ENCODE measurements at regions not wholly inside any gene's neighbourhood (a gene's known extent, or its start where the extent isn't known, plus 50 kb on each side); places are given as distances from the start of the nearest gene placed in this dataset.

- Histone ChIP-seq H3K9ac (ENCODE audit: low read length) (no peak overlapping the region), H3K9me3 (ENCODE audit: low read length) (no peaks in the 10 kb centered on the region), H3K27ac (ENCODE audit: low read depth, low read length) (no peak overlapping the region), H3K4me1 (ENCODE audit: insufficient read depth, low read length) (no peaks in the 10 kb centered on the region), H3K27me3 (ENCODE audit: control insufficient read depth in 1 of 2, insufficient read depth in 2 of 2, low read length in 2 of 2) (no peaks in the 10 kb centered on the region), H3K36me3 (ENCODE audit: insufficient read depth, low read length) (no peaks in the 10 kb centered on the region), H3K4me3 (ENCODE audit: low read depth in 1 of 2, low read length in 2 of 2) (no peak overlapping the region)
Observed at GRCh38 chr10:128361487-128361886, 235.3 kb upstream of the MKI67 start.

GRCh38 chr10:128362514-128362913, 236.3 kb upstream of the MKI67 start:
- no peaks in the 10 kb centered on the region for H3K4me1 ChIP-seq (ENCODE audit: insufficient read depth, low read length)
- H3K36me3 ChIP-seq (ENCODE audit: insufficient read depth, low read length) = no peaks in the 10 kb centered on the region
- no peaks in the 10 kb centered on the region for H3K9me3 ChIP-seq (ENCODE audit: low read length)
- no peak overlapping the region for H3K4me3 ChIP-seq (ENCODE audit: low read depth in 1 of 2, low read length in 2 of 2)
- H3K27me3 ChIP-seq (ENCODE audit: control insufficient read depth in 1 of 2, insufficient read depth in 2 of 2, low read length in 2 of 2) = no peaks in the 10 kb centered on the region
- no peak overlapping the region for H3K27ac ChIP-seq (ENCODE audit: low read depth, low read length)
- H3K9ac ChIP-seq (ENCODE audit: low read length) = no peak overlapping the region

- no peaks in the 10 kb centered on the region for H3K9me3 ChIP-seq (ENCODE audit: low read length)
- H3K4me3 ChIP-seq (ENCODE audit: low read depth in 1 of 2, low read length in 2 of 2) = no peak overlapping the region
- no peak overlapping the region for H3K9ac ChIP-seq (ENCODE audit: low read length)
- H3K27ac ChIP-seq (ENCODE audit: low read depth, low read length) = no peak overlapping the region
- H3K4me1 ChIP-seq (ENCODE audit: insufficient read depth, low read length) = no peaks in the 10 kb centered on the region
- no peaks in the 10 kb centered on the region for H3K27me3 ChIP-seq (ENCODE audit: control insufficient read depth in 1 of 2, insufficient read depth in 2 of 2, low read length in 2 of 2)
- no peaks in the 10 kb centered on the region for H3K36me3 ChIP-seq (ENCODE audit: insufficient read depth, low read length)
Observed at GRCh38 chr10:128364631-128365030, 238.4 kb upstream of the MKI67 start.

DNA sequence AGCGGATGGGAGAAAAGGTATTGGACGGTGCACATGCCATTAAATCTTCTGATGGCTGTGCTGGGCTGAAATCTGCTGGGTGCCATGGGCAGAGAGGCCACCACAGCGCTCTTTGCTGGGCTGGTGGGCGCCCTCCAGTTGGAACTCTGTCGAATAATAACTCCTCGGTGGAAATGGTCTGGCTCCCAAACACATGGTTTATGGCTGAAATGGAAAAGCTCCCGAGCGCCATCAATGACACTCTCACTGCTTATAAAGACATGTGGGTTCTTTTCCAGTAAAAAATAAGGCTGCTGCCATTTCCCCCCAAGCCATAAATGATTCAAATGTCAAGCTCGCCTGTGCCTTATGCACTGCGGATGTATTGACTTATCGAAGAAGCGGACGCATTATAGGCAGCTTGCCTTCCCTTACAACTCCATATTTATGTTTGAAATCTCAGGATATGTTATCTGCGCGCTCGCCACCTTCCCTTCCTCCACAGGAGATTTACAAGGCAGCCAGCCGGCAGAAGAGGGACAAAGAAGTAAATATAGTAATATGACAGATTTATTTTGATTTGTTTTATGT, 239.0 kb upstream of the MKI67 start:
- H3K27ac ChIP-seq (ENCODE audit: low read depth, low read length) = no peak overlapping the region

GRCh38 chr10:128367807-128368206, 241.6 kb upstream of the MKI67 start:
- no peaks in the 10 kb centered on the region for H3K9me3 ChIP-seq (ENCODE audit: low read length)
- H3K4me1 ChIP-seq (ENCODE audit: insufficient read depth, low read length) = no peaks in the 10 kb centered on the region
- H3K36me3 ChIP-seq (ENCODE audit: insufficient read depth, low read length) = no peaks in the 10 kb centered on the region
- no peak overlapping the region for H3K27ac ChIP-seq (ENCODE audit: low read depth, low read length)
- no peaks in the 10 kb centered on the region for H3K27me3 ChIP-seq (ENCODE audit: control insufficient read depth in 1 of 2, insufficient read depth in 2 of 2, low read length in 2 of 2)
- H3K9ac ChIP-seq (ENCODE audit: low read length) = no peak overlapping the region
- H3K4me3 ChIP-seq (ENCODE audit: low read depth in 1 of 2, low read length in 2 of 2) = no peak overlapping the region

More for the DNA sequence above, 239.0 kb upstream of the MKI67 start:
- Histone ChIP-seq H3K9me3 (ENCODE audit: low read length) (no peaks in the 10 kb centered on the region), H3K4me3 (ENCODE audit: low read depth in 1 of 2, low read length in 2 of 2) (no peak overlapping the region), H3K4me1 (ENCODE audit: insufficient read depth, low read length) (no peaks in the 10 kb centered on the region), H3K36me3 (ENCODE audit: insufficient read depth, low read length) (no peaks in the 10 kb centered on the region), H3K9ac (ENCODE audit: low read length) (no peak overlapping the region), H3K27me3 (ENCODE audit: control insufficient read depth in 1 of 2, insufficient read depth in 2 of 2, low read length in 2 of 2) (no peaks in the 10 kb centered on the region)

DNA sequence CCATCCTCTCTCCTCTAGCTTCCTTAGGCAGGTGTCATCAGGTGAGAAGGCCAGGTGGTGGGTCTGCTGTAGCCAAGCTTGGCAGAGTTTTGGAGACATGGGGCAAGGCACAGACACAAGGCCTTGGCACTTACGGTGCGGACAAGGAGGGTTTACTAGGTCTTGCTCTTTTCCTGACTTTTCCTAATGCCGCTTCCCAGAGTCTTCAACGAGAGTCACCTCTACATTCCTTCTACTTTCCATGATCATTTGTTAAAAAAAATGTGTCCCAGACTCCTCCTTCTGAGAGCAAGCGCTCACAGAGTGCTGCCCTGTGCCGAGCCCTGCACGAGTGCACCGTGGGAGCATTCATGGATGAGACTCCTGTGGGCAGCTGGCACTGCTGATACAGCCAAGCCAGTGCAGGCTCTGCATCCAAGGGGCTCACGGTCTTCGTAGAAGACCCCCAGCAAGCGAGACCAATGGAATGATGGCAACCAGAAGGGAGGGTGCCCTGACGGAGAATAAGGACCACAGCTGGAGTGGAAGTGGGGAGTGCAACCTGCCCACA, 243.0 kb upstream of the MKI67 start:
- H3K9me3 ChIP-seq (ENCODE audit: low read length) = no peaks in the 10 kb centered on the region
- H3K27ac ChIP-seq (ENCODE audit: low read depth, low read length) = no peak overlapping the region
- H3K36me3 ChIP-seq (ENCODE audit: insufficient read depth, low read length) = no peaks in the 10 kb centered on the region
- no peak overlapping the region for H3K9ac ChIP-seq (ENCODE audit: low read length)
- no peaks in the 10 kb centered on the region for H3K27me3 ChIP-seq (ENCODE audit: control insufficient read depth in 1 of 2, insufficient read depth in 2 of 2, low read length in 2 of 2)
- no peaks in the 10 kb centered on the region for H3K4me1 ChIP-seq (ENCODE audit: insufficient read depth, low read length)
- no peak overlapping the region for H3K4me3 ChIP-seq (ENCODE audit: low read depth in 1 of 2, low read length in 2 of 2)

DNA sequence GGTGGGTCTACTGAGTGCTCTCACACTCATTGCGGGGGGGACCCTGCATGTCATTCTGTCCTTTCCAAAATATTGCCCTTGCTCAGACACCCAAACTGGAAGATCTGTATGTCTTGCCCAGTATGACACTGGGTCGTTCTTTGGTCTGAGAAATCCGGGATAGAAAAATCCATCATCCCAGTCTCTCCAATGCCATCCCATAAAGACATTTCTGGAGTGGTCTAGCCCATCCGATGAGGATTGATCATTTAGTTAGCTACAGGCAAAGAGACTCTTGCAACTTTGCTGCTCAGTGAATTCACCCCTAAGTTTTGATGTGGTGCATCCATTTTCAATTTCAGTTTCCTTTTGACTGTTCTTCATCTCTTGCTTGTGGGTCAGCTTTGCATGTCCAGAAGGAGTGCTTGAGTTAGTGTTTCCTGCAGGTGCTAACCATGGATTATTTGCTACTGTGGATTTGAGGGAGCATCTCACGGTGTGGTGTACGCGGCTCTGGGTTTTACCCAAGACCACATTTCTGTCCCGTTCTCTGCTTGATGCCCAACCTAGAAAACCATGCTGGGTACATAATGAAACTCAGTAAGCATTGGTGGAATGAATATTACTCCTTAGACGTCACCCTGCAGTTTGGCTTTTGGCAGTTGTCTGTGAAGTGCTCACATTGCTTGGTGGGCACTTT, 247.0 kb upstream of the MKI67 start:
- Histone ChIP-seq H3K9me3 (ENCODE audit: low read length) (no peaks in the 10 kb centered on the region), H3K36me3 (ENCODE audit: insufficient read depth, low read length) (no peaks in the 10 kb centered on the region), H3K4me1 (ENCODE audit: insufficient read depth, low read length) (no peaks in the 10 kb centered on the region), H3K27ac (ENCODE audit: low read depth, low read length) (no peak overlapping the region), H3K4me3 (ENCODE audit: low read depth in 1 of 2, low read length in 2 of 2) (no peak overlapping the region), H3K27me3 (ENCODE audit: control insufficient read depth in 1 of 2, insufficient read depth in 2 of 2, low read length in 2 of 2) (no peaks in the 10 kb centered on the region), H3K9ac (ENCODE audit: low read length) (no peak overlapping the region)

DNA sequence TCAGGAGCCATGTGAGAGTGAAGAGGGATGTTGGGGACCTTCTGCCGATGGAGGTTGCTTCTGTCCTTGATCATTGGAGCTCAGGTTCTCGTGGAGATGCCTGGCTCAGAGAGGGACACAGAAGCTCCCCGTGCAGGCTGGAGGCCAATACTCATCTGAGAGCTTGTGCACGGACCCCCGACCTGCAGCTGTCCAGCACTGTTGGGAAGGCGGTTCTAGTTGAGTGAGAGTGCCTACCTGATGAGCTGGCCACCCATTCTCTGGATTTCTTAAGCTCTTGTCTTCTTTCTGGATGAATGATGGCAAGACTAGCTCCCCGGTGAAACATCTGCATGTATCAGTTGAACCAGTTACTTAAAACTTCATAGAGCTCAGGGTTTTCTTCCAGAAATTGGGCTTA, 247.6 kb upstream of the MKI67 start:
- H3K9ac ChIP-seq (ENCODE audit: low read length) = no peak overlapping the region

DNA sequence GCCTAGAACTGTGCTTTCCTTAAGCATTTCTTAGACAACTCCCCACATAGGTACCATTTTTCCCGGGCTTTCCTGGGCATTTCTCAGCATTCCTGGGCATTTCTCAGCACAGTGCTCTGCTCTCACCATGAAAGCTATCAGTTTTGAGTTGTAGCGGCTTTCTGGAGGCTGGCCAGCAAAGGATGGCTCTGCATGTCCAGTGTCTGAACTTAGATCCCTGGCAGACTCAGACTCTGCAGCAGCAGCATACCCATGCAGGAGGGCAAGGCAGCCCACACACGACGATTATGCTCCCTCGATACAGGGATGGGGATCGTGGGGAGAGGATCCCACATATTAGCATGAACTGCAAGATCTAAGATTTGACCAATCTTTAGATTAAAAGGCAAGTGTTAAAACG, 248.9 kb upstream of the MKI67 start:
- H3K27ac ChIP-seq (ENCODE audit: low read depth, low read length) = no peak overlapping the region
- H3K9ac ChIP-seq (ENCODE audit: low read length) = no peak overlapping the region
- no peaks in the 10 kb centered on the region for H3K9me3 ChIP-seq (ENCODE audit: low read length)
- H3K27me3 ChIP-seq (ENCODE audit: control insufficient read depth in 1 of 2, insufficient read depth in 2 of 2, low read length in 2 of 2) = no peaks in the 10 kb centered on the region
- H3K4me1 ChIP-seq (ENCODE audit: insufficient read depth, low read length) = no peaks in the 10 kb centered on the region
- no peak overlapping the region for H3K4me3 ChIP-seq (ENCODE audit: low read depth in 1 of 2, low read length in 2 of 2)
- H3K36me3 ChIP-seq (ENCODE audit: insufficient read depth, low read length) = no peaks in the 10 kb centered on the region

More for the DNA sequence above, 247.6 kb upstream of the MKI67 start:
- H3K4me3 ChIP-seq (ENCODE audit: low read depth in 1 of 2, low read length in 2 of 2) = no peak overlapping the region
- no peaks in the 10 kb centered on the region for H3K4me1 ChIP-seq (ENCODE audit: insufficient read depth, low read length)
- no peak overlapping the region for H3K27ac ChIP-seq (ENCODE audit: low read depth, low read length)
- H3K36me3 ChIP-seq (ENCODE audit: insufficient read depth, low read length) = no peaks in the 10 kb centered on the region
- no peaks in the 10 kb centered on the region for H3K27me3 ChIP-seq (ENCODE audit: control insufficient read depth in 1 of 2, insufficient read depth in 2 of 2, low read length in 2 of 2)
- H3K9me3 ChIP-seq (ENCODE audit: low read length) = no peaks in the 10 kb centered on the region

- H3K9me3 ChIP-seq (ENCODE audit: low read length) = no peaks in the 10 kb centered on the region
- no peaks in the 10 kb centered on the region for H3K4me1 ChIP-seq (ENCODE audit: insufficient read depth, low read length)
- H3K36me3 ChIP-seq (ENCODE audit: insufficient read depth, low read length) = no peaks in the 10 kb centered on the region
- H3K9ac ChIP-seq (ENCODE audit: low read length) = no peak overlapping the region
- H3K27me3 ChIP-seq (ENCODE audit: control insufficient read depth in 1 of 2, insufficient read depth in 2 of 2, low read length in 2 of 2) = no peaks in the 10 kb centered on the region
- no peak overlapping the region for H3K4me3 ChIP-seq (ENCODE audit: low read depth in 1 of 2, low read length in 2 of 2)
- no peak overlapping the region for H3K27ac ChIP-seq (ENCODE audit: low read depth, low read length)
Observed at GRCh38 chr10:128377364-128377987, 251.3 kb upstream of the MKI67 start.

DNA sequence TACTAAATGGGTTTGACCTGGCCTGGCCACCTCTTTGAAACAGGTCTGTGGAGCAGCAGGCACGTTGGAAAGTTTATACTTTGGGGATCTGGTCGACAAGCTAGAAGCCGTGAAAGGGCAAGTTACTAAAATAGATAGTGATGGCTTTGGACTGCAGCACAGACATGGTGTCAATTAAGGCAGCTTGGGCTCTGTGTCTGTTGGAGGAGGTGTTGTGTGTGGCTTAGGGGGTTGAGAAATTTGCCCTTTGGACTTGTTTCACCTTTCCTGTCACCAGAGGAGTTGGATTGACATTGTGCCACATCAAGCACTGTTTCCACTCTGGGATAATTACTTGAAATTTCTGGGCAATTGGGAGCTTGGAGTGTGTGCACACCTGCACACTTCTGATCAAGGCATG, 251.8 kb upstream of the MKI67 start:
- no peaks in the 10 kb centered on the region for H3K27me3 ChIP-seq (ENCODE audit: control insufficient read depth in 1 of 2, insufficient read depth in 2 of 2, low read length in 2 of 2)
- no peaks in the 10 kb centered on the region for H3K9me3 ChIP-seq (ENCODE audit: low read length)
- H3K36me3 ChIP-seq (ENCODE audit: insufficient read depth, low read length) = no peaks in the 10 kb centered on the region
- no peak overlapping the region for H3K27ac ChIP-seq (ENCODE audit: low read depth, low read length)
- no peaks in the 10 kb centered on the region for H3K4me1 ChIP-seq (ENCODE audit: insufficient read depth, low read length)
- H3K9ac ChIP-seq (ENCODE audit: low read length) = no peak overlapping the region
- H3K4me3 ChIP-seq (ENCODE audit: low read depth in 1 of 2, low read length in 2 of 2) = no peak overlapping the region

Data from muscle layer of colon (tissue), 2 donors.